Mesendoderm (in vitro differentiated cells): ENCODE measurements at regions not wholly inside any gene's neighbourhood (a gene's known extent, or its start where the extent isn't known, plus 50 kb on each side); places are given as distances from the start of the nearest gene placed in this dataset.

Experiments
- DNase-seq: peaks from one replicate; pipeline ENCODE4 v3.0.0; 2013
- H2AK5ac ChIP-seq: 2 replicates; pipeline ENCODE4 v1.6.1; 2013; ENCODE audit warnings: low read length, inconsistent platforms
- H2BK120ac ChIP-seq: 2 replicates; pipeline ENCODE4 v1.6.1; 2013; ENCODE audit warnings: low read depth, mild to moderate bottlenecking, low read length, moderate library complexity, mixed read lengths
- H2BK15ac ChIP-seq: replicated peaks from 2 replicates; pipeline ENCODE4 v1.6.1; 2013; ENCODE audit warnings: low read depth, mild to moderate bottlenecking, moderate library complexity
- H2BK5ac ChIP-seq: 2 replicates; pipeline ENCODE4 v1.6.1; 2013; ENCODE audit warnings: low read length, inconsistent platforms
- H3K18ac ChIP-seq: 2 replicates; pipeline ENCODE4 v1.6.1; 2013; ENCODE audit warnings: mild to moderate bottlenecking, low read length, mixed read lengths
- H3K23ac ChIP-seq: one replicate; pipeline ENCODE4 v1.6.1; 2013; ENCODE audit warnings: low read length
- H3K27ac ChIP-seq: 2 replicates; pipeline ENCODE4 v1.5.1; 2013; ENCODE audit warnings: low read depth, mild to moderate bottlenecking, inconsistent platforms, low read length, moderate library complexity
- H3K27me3 ChIP-seq: 2 replicates; pipeline ENCODE4 v1.6.1; 2013; ENCODE audit warnings: low read length, control low read depth, mild to moderate bottlenecking, inconsistent platforms; ENCODE audit not compliant: insufficient read depth, poor library complexity
- H3K36me3 ChIP-seq: 2 replicates; pipeline ENCODE4 v1.6.1; 2013; ENCODE audit warnings: low read length, inconsistent platforms; ENCODE audit not compliant: control insufficient read depth, insufficient read depth
- H3K4ac ChIP-seq: one replicate; pipeline ENCODE4 v1.6.1; 2013; ENCODE audit warnings: low read depth, mild to moderate bottlenecking, low read length, moderate library complexity
- H3K4me1 ChIP-seq: 2 replicates; pipeline ENCODE4 v1.6.1; 2013; ENCODE audit warnings: low read depth, low read length, inconsistent platforms; ENCODE audit not compliant: control insufficient read depth
- H3K4me2 ChIP-seq: 2 replicates; pipeline ENCODE4 v1.6.1; 2013; ENCODE audit warnings: low read length
- H3K4me3 ChIP-seq: 2 replicates; pipeline ENCODE4 v1.5.1; 2013; ENCODE audit warnings: mild to moderate bottlenecking, low read length
- H3K56ac ChIP-seq: one replicate; pipeline ENCODE4 v1.6.1; 2013; ENCODE audit warnings: low read length
- H3K79me1 ChIP-seq: 2 replicates; pipeline ENCODE4 v1.6.1; 2013; ENCODE audit warnings: low read length, inconsistent platforms
- H3K79me2 ChIP-seq: 2 replicates; pipeline ENCODE4 v1.6.1; 2013; ENCODE audit warnings: mild to moderate bottlenecking, low read length; ENCODE audit not compliant: control insufficient read depth, insufficient read depth
- H3K9ac ChIP-seq: 2 replicates; pipeline ENCODE4 v1.6.1; 2013; ENCODE audit warnings: low read length, inconsistent platforms
- H4K5ac ChIP-seq: one replicate; pipeline ENCODE4 v1.6.1; 2013; ENCODE audit warnings: low read length
- H4K8ac ChIP-seq: one replicate; pipeline ENCODE4 v1.6.1; 2013; ENCODE audit warnings: low read depth, mild to moderate bottlenecking, control low read depth, low read length, moderate library complexity
- WGBS: extraction: QIAGEN DNeasy Blood & Tissue Kit; methylation state at CpG from one replicate; pipeline ENCODE4 v1.1.7; 2013; ENCODE audit warnings: low lambda C conversion rate, missing lambda C conversion rate; ENCODE audit not compliant: insufficient coverage; ENCODE audit errors: extremely low coverage; 5-methylcytosine and 5-hydroxymethylcytosine counted together

DNA sequence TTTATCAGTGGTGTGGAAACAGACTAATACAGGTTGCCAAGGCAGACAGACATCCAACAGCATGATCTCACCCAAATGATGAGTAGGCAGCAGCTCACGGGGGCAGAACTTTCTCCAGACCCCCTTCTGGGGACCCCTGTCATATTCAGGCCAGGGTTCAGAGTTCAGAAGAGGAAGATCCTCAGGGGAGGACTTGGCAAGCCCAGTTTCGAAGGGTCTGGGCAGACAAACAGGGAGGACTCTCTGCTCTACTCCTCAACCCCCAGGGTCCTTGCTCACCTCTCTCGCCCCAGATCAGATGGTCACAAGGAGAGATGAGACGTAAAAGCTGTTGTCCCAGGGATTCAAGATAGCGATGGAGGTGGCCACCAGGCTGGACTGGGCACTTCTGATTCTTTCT is 215.1 kb upstream of the MVB12B start:
- no peak overlapping the region for H2AK5ac ChIP-seq
- H3K79me2 ChIP-seq, result no peaks in the 10 kb centered on the region
- H3K4me2 ChIP-seq, result no peak overlapping the region
- H3K4me3 ChIP-seq, result no peak overlapping the region
- H4K5ac ChIP-seq, result no peak overlapping the region
- H3K56ac ChIP-seq, result no peak overlapping the region
- H4K8ac ChIP-seq, result no peak overlapping the region
- no peak overlapping the region for H3K9ac ChIP-seq
- H2BK15ac ChIP-seq, result no peak overlapping the region
- WGBS, result no CpG with 5 or more reads among the region's 5 CpGs
- H3K27me3 ChIP-seq, result no peaks in the 10 kb centered on the region
- H3K18ac ChIP-seq, result no peak overlapping the region
- H3K79me1 ChIP-seq, result no peaks in the 10 kb centered on the region
- H3K4ac ChIP-seq, result no peak overlapping the region
- H2BK120ac ChIP-seq, result no peak overlapping the region
- no peaks in the 10 kb centered on the region for H3K36me3 ChIP-seq
- no peak overlapping the region for H3K27ac ChIP-seq
- DNase-seq, result no peak
- no peak overlapping the region for H3K23ac ChIP-seq
- H3K4me1 ChIP-seq, result no peaks in the 10 kb centered on the region
- H2BK5ac ChIP-seq, result no peak overlapping the region

DNA sequence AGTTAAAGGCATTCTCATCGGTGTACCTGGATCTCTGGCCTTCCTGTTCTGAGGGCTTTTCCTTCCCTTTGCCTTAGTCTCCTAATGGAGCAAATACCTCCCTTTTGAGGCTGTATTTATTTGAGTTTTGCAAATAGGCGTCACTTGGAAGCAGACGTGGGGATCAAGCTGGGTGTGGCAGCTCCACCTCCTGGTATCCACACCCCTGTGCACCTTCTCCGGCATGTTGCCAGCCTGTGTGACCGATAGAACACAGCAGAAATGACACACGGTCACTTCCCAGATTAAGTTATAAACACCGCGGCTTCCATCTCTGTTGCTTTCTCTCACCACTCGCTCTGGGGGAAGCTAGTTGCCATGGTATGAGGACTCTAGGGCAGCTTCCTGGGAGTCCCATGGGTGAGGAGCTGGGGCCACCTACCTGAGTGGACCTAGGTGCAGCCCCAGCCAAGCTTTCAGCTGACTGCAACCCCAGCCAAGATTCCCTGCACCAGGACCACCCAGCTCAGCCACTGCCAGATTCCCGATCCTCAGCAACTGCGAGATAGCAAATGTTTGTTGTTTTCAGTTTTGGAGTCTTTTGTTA is 214.4 kb upstream of the MVB12B start:
- H4K8ac ChIP-seq, result no peak overlapping the region
- no peak for DNase-seq
- H3K27me3 ChIP-seq, result no peaks in the 10 kb centered on the region

DNA sequence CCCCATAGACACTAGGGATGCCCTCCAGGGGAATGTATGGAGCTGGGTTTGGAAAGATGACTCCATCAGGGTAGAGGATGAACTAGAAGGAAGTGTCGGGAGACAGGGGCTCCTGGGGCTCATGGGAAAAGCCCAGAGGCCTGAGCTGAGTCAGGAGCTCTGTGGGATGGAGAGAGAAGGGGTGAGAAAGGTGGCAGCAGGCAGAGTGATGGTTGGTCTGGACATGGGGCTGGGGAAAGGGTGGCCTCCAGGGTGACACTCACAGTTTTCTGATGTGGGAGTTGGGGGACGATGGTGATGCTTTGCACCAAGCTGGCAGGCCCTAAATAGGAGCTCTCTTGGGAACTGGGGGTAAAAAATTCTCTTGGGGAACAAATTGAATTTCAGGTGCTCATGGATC is 213.5 kb upstream of the MVB12B start:
- DNase-seq, result no peak

More for the DNA sequence above, 214.4 kb upstream of the MVB12B start:
- no peak overlapping the region for H3K27ac ChIP-seq
- H4K5ac ChIP-seq, result no peak overlapping the region
- H2BK15ac ChIP-seq, result no peak overlapping the region
- no peak overlapping the region for H3K18ac ChIP-seq
- H3K79me1 ChIP-seq, result no peaks in the 10 kb centered on the region
- no peaks in the 10 kb centered on the region for H3K4me1 ChIP-seq
- H2BK120ac ChIP-seq, result no peak overlapping the region
- no peaks in the 10 kb centered on the region for H3K36me3 ChIP-seq
- H3K79me2 ChIP-seq, result no peaks in the 10 kb centered on the region
- no peak overlapping the region for H2AK5ac ChIP-seq
- H2BK5ac ChIP-seq, result no peak overlapping the region
- no peak overlapping the region for H3K56ac ChIP-seq
- H3K4ac ChIP-seq, result no peak overlapping the region
- no peak overlapping the region for H3K4me3 ChIP-seq
- H3K4me2 ChIP-seq, result no peak overlapping the region
- WGBS, result no CpG with 5 or more reads among the region's 11 CpGs
- no peak overlapping the region for H3K23ac ChIP-seq
- no peak overlapping the region for H3K9ac ChIP-seq

DNA sequence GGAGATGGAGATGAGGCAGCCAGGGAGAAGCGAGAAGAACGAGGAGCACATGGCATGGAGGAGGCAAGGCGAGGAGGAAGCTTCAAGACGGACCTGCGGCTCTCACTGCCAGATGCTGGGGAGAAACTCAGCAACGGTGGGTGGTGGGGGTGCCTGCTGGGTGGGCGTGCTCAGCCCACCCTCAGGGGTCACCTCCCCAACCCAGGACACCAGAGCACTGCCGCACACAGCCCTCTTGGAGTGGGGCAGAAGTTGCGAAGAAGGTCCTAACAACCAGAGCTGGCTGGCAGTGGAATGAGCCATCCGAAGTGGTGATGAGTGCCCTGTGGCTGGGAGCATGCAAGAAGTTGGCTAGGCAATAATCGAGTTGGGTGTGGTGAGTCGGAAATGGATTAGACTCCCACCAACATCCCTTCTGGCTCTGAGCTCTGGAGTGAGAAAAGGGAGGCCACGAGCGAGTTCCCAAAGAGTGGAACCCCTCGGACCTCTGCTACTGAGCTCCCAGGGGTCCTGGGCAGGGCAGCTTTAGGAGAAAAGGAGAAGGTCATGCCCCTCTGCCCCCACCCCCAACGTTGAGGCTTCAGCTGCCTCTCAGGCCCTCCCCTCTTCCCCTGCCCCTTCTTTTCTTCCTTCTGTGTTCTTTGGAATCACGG is 212.7 kb upstream of the MVB12B start:
- Histone ChIP-seq H2BK5ac (no peak overlapping the region), H3K36me3 (no peaks in the 10 kb centered on the region), H2AK5ac (no peak overlapping the region), H3K4me2 (no peak overlapping the region), H2BK120ac (no peak overlapping the region), H4K5ac (no peak overlapping the region), H3K27ac (no peak overlapping the region), H3K18ac (no peak overlapping the region), H3K79me1 (no peaks in the 10 kb centered on the region), H3K56ac (no peak overlapping the region), H3K27me3 (no peaks in the 10 kb centered on the region), H4K8ac (no peak overlapping the region), H3K9ac (no peak overlapping the region), H3K4me1 (no peaks in the 10 kb centered on the region), H3K4me3 (no peak overlapping the region), H3K23ac (no peak overlapping the region), H3K4ac (no peak overlapping the region), H3K79me2 (no peaks in the 10 kb centered on the region), H2BK15ac (no peak overlapping the region)
- DNase-seq, result no peak
- no CpG with 5 or more reads among the region's 17 CpGs for WGBS

More for the DNA sequence above, 213.5 kb upstream of the MVB12B start:
- Histone ChIP-seq H4K5ac (no peak overlapping the region), H3K27ac (no peak overlapping the region), H2AK5ac (no peak overlapping the region), H3K79me1 (no peaks in the 10 kb centered on the region), H2BK5ac (no peak overlapping the region), H3K27me3 (no peaks in the 10 kb centered on the region), H3K79me2 (no peaks in the 10 kb centered on the region), H3K36me3 (no peaks in the 10 kb centered on the region), H3K4me1 (no peaks in the 10 kb centered on the region), H4K8ac (no peak overlapping the region), H3K4me3 (no peak overlapping the region), H3K4me2 (no peak overlapping the region), H3K9ac (no peak overlapping the region), H3K4ac (no peak overlapping the region), H3K23ac (no peak overlapping the region), H2BK120ac (no peak overlapping the region), H3K18ac (no peak overlapping the region), H2BK15ac (no peak overlapping the region), H3K56ac (no peak overlapping the region)
- no CpG with 5 or more reads among the region's 2 CpGs for WGBS

DNA sequence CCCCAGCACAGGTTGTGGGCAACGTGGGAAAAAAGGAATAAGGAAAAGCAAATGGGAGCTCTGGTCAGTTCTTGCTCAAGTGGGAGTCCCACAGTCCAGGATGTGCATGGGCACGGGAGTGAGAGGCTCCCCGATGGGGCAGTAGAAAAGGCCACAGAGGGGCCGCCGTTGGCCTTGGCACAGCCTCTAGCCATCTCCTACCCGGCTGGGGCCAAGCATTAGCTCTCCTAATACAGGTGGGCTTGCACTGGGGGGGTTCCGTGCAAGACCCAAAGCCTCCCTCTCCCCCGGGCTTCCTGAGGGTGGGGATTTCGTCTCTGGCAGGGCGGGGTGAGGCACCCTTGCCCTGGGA is 212.2 kb upstream of the MVB12B start:
- H2BK120ac ChIP-seq, result no peak overlapping the region
- no peak overlapping the region for H3K9ac ChIP-seq
- H2AK5ac ChIP-seq, result no peak overlapping the region
- no peak overlapping the region for H4K5ac ChIP-seq
- no peak for DNase-seq
- H3K27ac ChIP-seq, result no peak overlapping the region
- no CpG with 5 or more reads among the region's 10 CpGs for WGBS
- no peaks in the 10 kb centered on the region for H3K27me3 ChIP-seq
- H3K4ac ChIP-seq, result no peak overlapping the region
- H3K36me3 ChIP-seq, result no peaks in the 10 kb centered on the region
- H2BK5ac ChIP-seq, result no peak overlapping the region
- H3K4me1 ChIP-seq, result no peaks in the 10 kb centered on the region
- no peaks in the 10 kb centered on the region for H3K79me1 ChIP-seq
- H3K18ac ChIP-seq, result no peak overlapping the region
- no peak overlapping the region for H3K56ac ChIP-seq
- no peak overlapping the region for H2BK15ac ChIP-seq
- no peak overlapping the region for H3K4me3 ChIP-seq
- H3K23ac ChIP-seq, result no peak overlapping the region
- H3K79me2 ChIP-seq, result no peaks in the 10 kb centered on the region
- H3K4me2 ChIP-seq, result no peak overlapping the region
- no peak overlapping the region for H4K8ac ChIP-seq
